Neural progenitor cell (in vitro differentiated cells): ENCODE measurements at regions not wholly inside any gene's neighbourhood (a gene's known extent, or its start where the extent isn't known, plus 50 kb on each side); places are given as distances from the start of the nearest gene placed in this dataset.

Experiments used
- DNase-seq: peaks from one replicate; pipeline ENCODE4 v3.0.0-alpha.2; 2016; ENCODE audit warnings: low spot score
- H2AFZ ChIP-seq: fragments of 200-600 bp; sonication (generic); replicated peaks from 2 replicates; pipeline ENCODE4 v1.6.1; 2016; ENCODE audit warnings: antibody characterized with exemption
- H3F3A ChIP-seq: fragments of 200-600 bp; sonication (generic); 2 replicates; pipeline ENCODE4 v1.6.1; 2016; ENCODE audit warnings: antibody characterized with exemption, low read depth
- H3K27ac ChIP-seq: fragments of 200-600 bp; sonication (generic); 2 replicates; pipeline ENCODE4 v1.5.1; 2016; ENCODE audit warnings: mild to moderate bottlenecking
- H3K27me3 ChIP-seq: fragments of 200-600 bp; sonication (generic); 2 replicates; pipeline ENCODE4 v1.6.1; 2016; ENCODE audit warnings: mild to moderate bottlenecking, moderate library complexity
- H3K36me3 ChIP-seq: fragments of 200-600 bp; sonication (generic); 2 replicates; pipeline ENCODE4 v1.5.1; 2016
- H3K4me1 ChIP-seq: fragments of 200-600 bp; sonication (generic); 2 replicates; pipeline ENCODE4 v1.6.1; 2016; ENCODE audit warnings: mixed run types
- H3K4me2 ChIP-seq: fragments of 200-600 bp; sonication (generic); 2 replicates; pipeline ENCODE4 v1.6.1; 2016
- H3K4me3 ChIP-seq: fragments of 200-600 bp; sonication (generic); 2 replicates; pipeline ENCODE4 v1.5.1; 2016
- H3K79me2 ChIP-seq: fragments of 200-600 bp; sonication (generic); 2 replicates; pipeline ENCODE4 v1.6.1; 2016; ENCODE audit warnings: low read depth
- H3K9ac ChIP-seq: fragments of 200-600 bp; sonication (generic); 2 replicates; pipeline ENCODE4 v1.6.1; 2016
- H3K9me3 ChIP-seq: fragments of 200-600 bp; sonication (generic); 2 replicates; pipeline ENCODE4 v1.5.1; 2016; ENCODE audit warnings: low read depth
- H4K20me1 ChIP-seq: fragments of 200-600 bp; sonication (generic); 2 replicates; pipeline ENCODE4 v1.6.1; 2016; ENCODE audit warnings: low read depth
- H3K27ac Mint-ChIP-seq: 3 replicates; pipeline ENCODE4 v1.8.0; 2021; ENCODE audit warnings: mixed read lengths
- H3K27me3 Mint-ChIP-seq: 2 replicates; pipeline ENCODE4 v1.8.0; 2022; ENCODE audit warnings: low read depth, mild to moderate bottlenecking, inconsistent platforms, moderate library complexity, mixed read lengths; ENCODE audit not compliant: insufficient read depth
- H3K36me3 Mint-ChIP-seq: 3 replicates; pipeline ENCODE4 v1.8.0; 2021; ENCODE audit warnings: mixed read lengths
- H3K4me1 Mint-ChIP-seq: 3 replicates; pipeline ENCODE4 v1.8.0; 2021; ENCODE audit warnings: mixed read lengths
- H3K4me3 Mint-ChIP-seq: 3 replicates; pipeline ENCODE4 v1.8.0; 2021; ENCODE audit warnings: mild to moderate bottlenecking, moderate library complexity, mixed read lengths
- H3K9me3 Mint-ChIP-seq: 3 replicates; pipeline ENCODE4 v1.8.0; 2020; ENCODE audit warnings: mixed read lengths
- EZH2 ChIP-seq: fragments of 200-600 bp; sonication (generic); IDR thresholded peaks from 2 replicates; pipeline ENCODE4 v1.6.1; 2017; ENCODE audit warnings: antibody characterized with exemption, mild to moderate bottlenecking, moderate library complexity
- EZH2phosphoT487 ChIP-seq: fragments of 200-600 bp; sonication (generic); IDR thresholded peaks from 2 replicates; pipeline ENCODE4 v1.6.1; 2017; ENCODE audit warnings: antibody characterized with exemption
- TF ChIP-seq, protein P1 (sequence below): fragments of 200-600 bp; sonication (generic); IDR thresholded peaks from 2 replicates; pipeline ENCODE4 v1.5.1; 2017; ENCODE audit warnings: antibody characterized with exemption, mild to moderate bottlenecking

- H3K36me3 Mint-ChIP-seq = peaks cover 23% of the 10 kb centered on the region
- no peak overlapping the region for H3K27ac Mint-ChIP-seq
- Histone ChIP-seq H3K79me2 (no peaks in the 10 kb centered on the region), H3F3A (no peaks in the 10 kb centered on the region), H4K20me1 (no peaks in the 10 kb centered on the region), H3K36me3 (no peaks in the 10 kb centered on the region), H3K4me1 (peaks cover 8% of the 10 kb centered on the region), H3K27ac (no peak overlapping the region), H2AFZ (no peak overlapping the region), H3K9me3 (no peaks in the 10 kb centered on the region), H3K9ac (no peak overlapping the region), H3K4me2 (no peak overlapping the region), H3K27me3 (no peaks in the 10 kb centered on the region), H3K4me3 (no peak overlapping the region)
- TF ChIP-seq, protein P1, sequence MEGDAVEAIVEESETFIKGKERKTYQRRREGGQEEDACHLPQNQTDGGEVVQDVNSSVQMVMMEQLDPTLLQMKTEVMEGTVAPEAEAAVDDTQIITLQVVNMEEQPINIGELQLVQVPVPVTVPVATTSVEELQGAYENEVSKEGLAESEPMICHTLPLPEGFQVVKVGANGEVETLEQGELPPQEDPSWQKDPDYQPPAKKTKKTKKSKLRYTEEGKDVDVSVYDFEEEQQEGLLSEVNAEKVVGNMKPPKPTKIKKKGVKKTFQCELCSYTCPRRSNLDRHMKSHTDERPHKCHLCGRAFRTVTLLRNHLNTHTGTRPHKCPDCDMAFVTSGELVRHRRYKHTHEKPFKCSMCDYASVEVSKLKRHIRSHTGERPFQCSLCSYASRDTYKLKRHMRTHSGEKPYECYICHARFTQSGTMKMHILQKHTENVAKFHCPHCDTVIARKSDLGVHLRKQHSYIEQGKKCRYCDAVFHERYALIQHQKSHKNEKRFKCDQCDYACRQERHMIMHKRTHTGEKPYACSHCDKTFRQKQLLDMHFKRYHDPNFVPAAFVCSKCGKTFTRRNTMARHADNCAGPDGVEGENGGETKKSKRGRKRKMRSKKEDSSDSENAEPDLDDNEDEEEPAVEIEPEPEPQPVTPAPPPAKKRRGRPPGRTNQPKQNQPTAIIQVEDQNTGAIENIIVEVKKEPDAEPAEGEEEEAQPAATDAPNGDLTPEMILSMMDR = no peak
- TF ChIP-seq EZH2phosphoT487 (no peak), EZH2 (no peak)
- H3K4me1 Mint-ChIP-seq = peaks cover 50% of the 10 kb centered on the region
- peaks cover 12% of the 10 kb centered on the region for H3K27me3 Mint-ChIP-seq
- no peak overlapping the region for H3K4me3 Mint-ChIP-seq
- DNase-seq = no peak
- H3K9me3 Mint-ChIP-seq = peaks cover 6% of the 10 kb centered on the region
Measured at GRCh38 chr15:62843311-62843710, 199.2 kb upstream of the TPM1 start.

- Histone ChIP-seq H3K4me1 (peaks cover 8% of the 10 kb centered on the region), H3F3A (no peaks in the 10 kb centered on the region), H3K4me3 (no peak overlapping the region), H3K4me2 (no peak overlapping the region), H3K79me2 (no peaks in the 10 kb centered on the region), H3K9me3 (no peaks in the 10 kb centered on the region), H3K36me3 (no peaks in the 10 kb centered on the region), H3K9ac (no peak overlapping the region), H2AFZ (no peak overlapping the region), H3K27ac (no peak overlapping the region), H3K27me3 (peaks cover 3% of the 10 kb centered on the region), H4K20me1 (no peaks in the 10 kb centered on the region)
- DNase-seq = no peak
- peaks cover 63% of the 10 kb centered on the region for H3K4me1 Mint-ChIP-seq
- peaks cover 12% of the 10 kb centered on the region for H3K27me3 Mint-ChIP-seq
- no peak for TF ChIP-seq EZH2phosphoT487
- TF ChIP-seq EZH2 = no peak
- TF ChIP-seq, protein P1 = no peak
- H3K36me3 Mint-ChIP-seq = peaks cover 16% of the 10 kb centered on the region
- peak overlapping the region; percentile 32 for H3K27ac Mint-ChIP-seq
- H3K9me3 Mint-ChIP-seq = peaks cover 6% of the 10 kb centered on the region
- H3K4me3 Mint-ChIP-seq = no peak overlapping the region
Measured at GRCh38 chr15:62844564-62845240, 197.8 kb upstream of the TPM1 start.

DNA sequence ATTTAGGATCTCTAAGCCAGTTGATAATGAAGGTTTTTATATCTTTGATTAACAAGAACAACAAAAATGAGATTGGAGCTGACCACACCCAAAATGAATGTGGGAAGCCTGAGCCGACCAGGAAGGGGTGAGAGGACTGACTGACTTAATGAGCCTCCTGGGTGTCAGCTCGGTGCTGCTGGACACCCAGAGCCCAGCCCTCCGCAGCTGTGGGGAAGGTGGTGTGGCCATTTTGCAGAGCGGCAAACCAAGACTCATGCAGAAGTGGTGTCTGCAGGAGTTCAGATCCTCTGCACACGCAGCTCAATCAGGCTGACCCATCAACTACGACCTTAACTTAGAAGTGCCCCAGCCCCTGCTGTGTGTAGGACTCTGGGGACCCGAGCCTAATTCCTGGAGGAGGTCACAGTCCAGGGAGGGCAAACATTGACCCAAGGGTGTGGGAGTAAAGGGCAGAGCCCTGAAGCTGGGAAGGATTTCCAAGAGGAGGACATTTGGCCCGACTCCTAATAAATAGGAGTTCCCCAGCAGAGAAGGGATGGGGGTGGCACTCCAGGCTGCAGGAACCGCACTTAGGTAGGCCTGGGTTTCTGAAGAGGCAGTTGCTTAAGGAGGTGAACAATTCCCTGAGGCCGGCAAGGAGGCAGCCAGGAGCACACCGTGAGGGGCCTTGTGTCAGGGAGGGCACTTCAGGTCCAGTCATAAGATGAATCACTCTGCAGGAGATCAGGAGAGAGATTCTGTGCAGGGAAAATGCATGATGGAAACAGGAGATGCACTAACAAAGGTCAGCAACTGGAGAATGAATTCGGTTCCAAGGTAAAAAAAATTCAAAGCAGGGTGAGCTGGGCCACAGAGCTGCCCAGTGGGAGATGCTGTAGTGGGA, 197.1 kb upstream of the TPM1 start:
- H3F3A ChIP-seq = no peaks in the 10 kb centered on the region
- H3K36me3 Mint-ChIP-seq = peaks cover 12% of the 10 kb centered on the region
- no peaks in the 10 kb centered on the region for H4K20me1 ChIP-seq
- peaks cover 9% of the 10 kb centered on the region for H3K27me3 ChIP-seq
- no peak overlapping the region for H3K4me3 ChIP-seq
- no peaks in the 10 kb centered on the region for H3K79me2 ChIP-seq
- no peaks in the 10 kb centered on the region for H3K36me3 ChIP-seq
- no peak overlapping the region for H3K4me3 Mint-ChIP-seq
- H3K9me3 Mint-ChIP-seq = peaks cover 4% of the 10 kb centered on the region
- no peak overlapping the region for H2AFZ ChIP-seq
- no peak for TF ChIP-seq EZH2
- TF ChIP-seq, protein P1 = no peak
- no peak for TF ChIP-seq EZH2phosphoT487
- no peaks in the 10 kb centered on the region for H3K9me3 ChIP-seq
- H3K4me2 ChIP-seq = no peak overlapping the region
- H3K4me1 Mint-ChIP-seq = peaks cover 67% of the 10 kb centered on the region
- no peak overlapping the region for H3K27ac ChIP-seq
- H3K27ac Mint-ChIP-seq = peak overlapping the region; percentile 70
- peaks cover 13% of the 10 kb centered on the region for H3K27me3 Mint-ChIP-seq
- H3K4me1 ChIP-seq = peaks cover 15% of the 10 kb centered on the region
- H3K9ac ChIP-seq = no peak overlapping the region
- DNase-seq = no peak
